ENCODE measurements at regions not wholly inside any gene's neighbourhood (a gene's known extent, or its start where the extent isn't known, plus 50 kb on each side); places are given as distances from the start of the nearest gene placed in this dataset.

DNA sequence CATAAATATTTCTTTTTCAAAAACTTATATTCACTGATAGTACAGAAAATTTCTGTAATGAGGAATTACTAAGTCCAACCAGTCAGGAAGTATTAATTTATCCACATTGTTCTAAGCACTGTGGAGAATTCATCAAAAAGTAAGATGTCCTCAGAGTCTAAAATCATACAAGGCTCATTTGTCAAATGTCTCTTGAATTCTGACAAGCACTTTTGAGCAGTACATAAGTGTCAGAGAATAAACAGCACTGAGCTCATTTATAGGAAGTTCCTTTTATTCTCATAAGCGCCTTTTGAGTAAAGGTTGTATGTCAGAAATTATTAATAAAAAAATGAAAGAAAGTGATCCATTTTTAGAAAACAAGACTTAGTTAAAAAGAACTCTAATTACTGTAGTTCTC is 523.2 kb upstream of the EPHA5 start:
- no peak overlapping the region for H3K27ac ChIP-seq (ENCODE audit: low read depth, low read length, poor library complexity, severe bottlenecking)
- H3K4me1 ChIP-seq (ENCODE audit: insufficient read depth, low read length, poor library complexity, severe bottlenecking), result no peaks in the 10 kb centered on the region
- H3K79me2 ChIP-seq (ENCODE audit: insufficient read depth, low read depth, low read length), result no peaks in the 10 kb centered on the region
- H3K9me2 ChIP-seq (ENCODE audit: insufficient read depth, low read length), result no peaks in the 10 kb centered on the region
- TF ChIP-seq, protein P1, sequence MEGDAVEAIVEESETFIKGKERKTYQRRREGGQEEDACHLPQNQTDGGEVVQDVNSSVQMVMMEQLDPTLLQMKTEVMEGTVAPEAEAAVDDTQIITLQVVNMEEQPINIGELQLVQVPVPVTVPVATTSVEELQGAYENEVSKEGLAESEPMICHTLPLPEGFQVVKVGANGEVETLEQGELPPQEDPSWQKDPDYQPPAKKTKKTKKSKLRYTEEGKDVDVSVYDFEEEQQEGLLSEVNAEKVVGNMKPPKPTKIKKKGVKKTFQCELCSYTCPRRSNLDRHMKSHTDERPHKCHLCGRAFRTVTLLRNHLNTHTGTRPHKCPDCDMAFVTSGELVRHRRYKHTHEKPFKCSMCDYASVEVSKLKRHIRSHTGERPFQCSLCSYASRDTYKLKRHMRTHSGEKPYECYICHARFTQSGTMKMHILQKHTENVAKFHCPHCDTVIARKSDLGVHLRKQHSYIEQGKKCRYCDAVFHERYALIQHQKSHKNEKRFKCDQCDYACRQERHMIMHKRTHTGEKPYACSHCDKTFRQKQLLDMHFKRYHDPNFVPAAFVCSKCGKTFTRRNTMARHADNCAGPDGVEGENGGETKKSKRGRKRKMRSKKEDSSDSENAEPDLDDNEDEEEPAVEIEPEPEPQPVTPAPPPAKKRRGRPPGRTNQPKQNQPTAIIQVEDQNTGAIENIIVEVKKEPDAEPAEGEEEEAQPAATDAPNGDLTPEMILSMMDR (conservative IDR thresholded peaks at IDR 0.05; ENCODE audit: low read length), result no peak
- no peak for TF ChIP-seq EZH2phosphoT487 (IDR thresholded peaks at IDR 0.05; ENCODE audit: borderline replicate concordance, low read depth, low read length)
- no peak overlapping the region for H3K4me3 ChIP-seq (ENCODE audit: low read depth, low read length, poor library complexity, severe bottlenecking)
- H3K4me2 ChIP-seq (ENCODE audit: low read length), result no peak overlapping the region
- BruUV-seq (replicated peaks), result no TSS peak
- no peaks in the 10 kb centered on the region for H4K20me1 ChIP-seq (ENCODE audit: insufficient read depth, low read length)
- ChIA-PET CTCF (ENCODE audit: unreplicated experiment) (no interaction called here), POLR2A (interaction anchor here (0.6 kb wide), 1 partner anchor 37 kb away, joined by 3 read pairs; no protein-coding TSS in a partner anchor)
- H2AFZ ChIP-seq (ENCODE audit: low read length), result no peak overlapping the region
- no peaks in the 10 kb centered on the region for H3K9me3 ChIP-seq (ENCODE audit: low read length)
- intact Hi-C loops (cut with micrococcal nuclease; ENCODE audit: unreplicated experiment), result no loop called here
- DNase-seq (ENCODE audit: low spot score), result no peak
- no peaks in the 10 kb centered on the region for H3K36me3 ChIP-seq (ENCODE audit: insufficient read depth, low read length)

DNA sequence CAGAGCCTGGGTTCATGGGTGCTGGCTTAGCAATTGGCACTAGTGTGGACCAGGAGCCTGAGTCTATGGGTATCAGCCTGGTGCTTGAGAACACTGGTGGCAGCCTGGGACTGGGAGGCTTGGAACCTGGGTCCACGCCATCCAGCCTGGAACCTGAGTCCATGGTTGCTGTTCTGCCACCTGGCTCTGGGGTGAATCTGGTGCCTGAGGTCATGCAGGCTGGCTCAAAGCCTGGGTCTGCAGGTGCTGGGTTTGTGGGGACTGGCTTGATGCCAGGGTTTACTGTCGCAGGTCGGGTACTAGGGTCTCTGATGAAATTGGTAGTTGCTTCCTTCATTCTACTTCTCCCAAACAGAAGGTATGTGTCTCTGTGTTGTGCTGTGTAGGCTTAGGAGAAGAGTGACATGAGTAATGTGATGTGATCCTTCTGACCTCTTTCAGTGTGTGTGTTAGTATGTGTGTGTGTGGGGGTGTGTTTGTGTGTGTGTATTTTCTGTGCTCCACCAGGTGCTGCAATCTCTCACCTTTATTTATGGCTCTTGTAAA is 517.0 kb upstream of the EPHA5 start:
- no peaks in the 10 kb centered on the region for H3K79me2 ChIP-seq (ENCODE audit: insufficient read depth, low read depth, low read length)
- no TSS peak for BruUV-seq (replicated peaks)
- no peak overlapping the region for H3K27ac ChIP-seq (ENCODE audit: low read depth, low read length, poor library complexity, severe bottlenecking)
- no peaks in the 10 kb centered on the region for H3K36me3 ChIP-seq (ENCODE audit: insufficient read depth, low read length)
- no peaks in the 10 kb centered on the region for H3K9me2 ChIP-seq (ENCODE audit: insufficient read depth, low read length)
- H3K4me1 ChIP-seq (ENCODE audit: insufficient read depth, low read length, poor library complexity, severe bottlenecking), result no peaks in the 10 kb centered on the region
- TF ChIP-seq, protein P1 (conservative IDR thresholded peaks at IDR 0.05; ENCODE audit: low read length), result no peak
- TF ChIP-seq EZH2phosphoT487 (IDR thresholded peaks at IDR 0.05; ENCODE audit: borderline replicate concordance, low read depth, low read length), result no peak
- no peak overlapping the region for H3K4me3 ChIP-seq (ENCODE audit: low read depth, low read length, poor library complexity, severe bottlenecking)
- H3K9me3 ChIP-seq (ENCODE audit: low read length), result no peaks in the 10 kb centered on the region
- no peak for DNase-seq (ENCODE audit: low spot score)
- H3K4me2 ChIP-seq (ENCODE audit: low read length), result no peak overlapping the region
- ChIA-PET CTCF (ENCODE audit: unreplicated experiment) (no interaction called here), POLR2A (no interaction called here)
- intact Hi-C loops (cut with micrococcal nuclease; ENCODE audit: unreplicated experiment), result no loop called here
- no peak overlapping the region for H2AFZ ChIP-seq (ENCODE audit: low read length)
- H4K20me1 ChIP-seq (ENCODE audit: insufficient read depth, low read length), result no peaks in the 10 kb centered on the region

DNA sequence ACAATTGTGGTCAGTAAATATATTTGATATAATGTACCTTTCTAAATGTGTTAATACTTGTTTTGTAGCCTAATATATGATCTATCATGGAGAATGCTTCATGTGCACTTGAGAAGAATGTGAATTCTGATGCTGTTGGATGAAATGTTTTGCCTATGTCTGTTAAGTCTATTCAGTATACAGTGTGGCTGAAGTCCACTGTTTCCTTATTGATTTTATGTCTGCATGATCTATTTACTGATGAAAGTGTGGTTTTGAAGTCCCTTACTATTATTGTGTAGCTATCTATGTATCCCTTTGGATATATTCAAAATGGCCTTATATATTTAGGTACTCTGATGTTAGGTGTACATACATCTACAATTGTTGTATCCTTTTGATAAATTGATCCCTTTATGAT is 515.8 kb upstream of the EPHA5 start:
- POLR2A ChIA-PET, result no interaction called here
- no peaks in the 10 kb centered on the region for H3K9me2 ChIP-seq (ENCODE audit: insufficient read depth, low read length)
- no peak overlapping the region for H3K4me2 ChIP-seq (ENCODE audit: low read length)
- TF ChIP-seq EZH2phosphoT487 (IDR thresholded peaks at IDR 0.05; ENCODE audit: borderline replicate concordance, low read depth, low read length), result no peak
- TF ChIP-seq, protein P1 (conservative IDR thresholded peaks at IDR 0.05; ENCODE audit: low read length), result no peak
- H4K20me1 ChIP-seq (ENCODE audit: insufficient read depth, low read length), result no peaks in the 10 kb centered on the region
- CTCF ChIA-PET (ENCODE audit: unreplicated experiment), result no interaction called here
- intact Hi-C loops (cut with micrococcal nuclease; ENCODE audit: unreplicated experiment), result no loop called here
- no peaks in the 10 kb centered on the region for H3K79me2 ChIP-seq (ENCODE audit: insufficient read depth, low read depth, low read length)
- no peak overlapping the region for H3K27ac ChIP-seq (ENCODE audit: low read depth, low read length, poor library complexity, severe bottlenecking)
- H3K4me3 ChIP-seq (ENCODE audit: low read depth, low read length, poor library complexity, severe bottlenecking), result no peak overlapping the region
- no peak for DNase-seq (ENCODE audit: low spot score)
- H2AFZ ChIP-seq (ENCODE audit: low read length), result no peak overlapping the region
- no peaks in the 10 kb centered on the region for H3K36me3 ChIP-seq (ENCODE audit: insufficient read depth, low read length)
- no peaks in the 10 kb centered on the region for H3K9me3 ChIP-seq (ENCODE audit: low read length)
- no peaks in the 10 kb centered on the region for H3K4me1 ChIP-seq (ENCODE audit: insufficient read depth, low read length, poor library complexity, severe bottlenecking)
- BruUV-seq (replicated peaks), result no TSS peak

Measured in OCI-LY7 (cell line).